ENCODE measurements at regions not wholly inside any gene's neighbourhood (a gene's known extent, or its start where the extent isn't known, plus 50 kb on each side); places are given as distances from the start of the nearest gene placed in this dataset.

GRCh38 chr15:59746777-59747176, 57.7 kb upstream of the BNIP2 start:
- no peak for ATAC-seq (replicated peaks)

GRCh38 chr15:59741274-59741906, 52.3 kb upstream of the BNIP2 start:
- Mint-ChIP-seq H3K4me3 (no peak overlapping the region), H3K27me3 (peaks cover 15% of the 10 kb centered on the region), H3K4me1 (no peaks in the 10 kb centered on the region), H3K27ac (no peak overlapping the region), H3K9me3 (peaks cover 5% of the 10 kb centered on the region), H3K36me3 (ENCODE audit: low read depth) (no peaks in the 10 kb centered on the region)
- no peak for ATAC-seq (replicated peaks)

More at GRCh38 chr15:59746777-59747176, 57.7 kb upstream of the BNIP2 start:
- Mint-ChIP-seq H3K36me3 (ENCODE audit: low read depth) (no peaks in the 10 kb centered on the region), H3K4me3 (no peak overlapping the region), H3K4me1 (peaks cover 2% of the 10 kb centered on the region), H3K9me3 (peaks cover 5% of the 10 kb centered on the region), H3K27me3 (peaks cover 20% of the 10 kb centered on the region), H3K27ac (no peak overlapping the region)

- Mint-ChIP-seq H3K27ac (no peak overlapping the region), H3K4me1 (no peaks in the 10 kb centered on the region), H3K9me3 (peaks cover 5% of the 10 kb centered on the region), H3K36me3 (ENCODE audit: low read depth) (no peaks in the 10 kb centered on the region), H3K4me3 (no peak overlapping the region), H3K27me3 (peaks cover 11% of the 10 kb centered on the region)
- ATAC-seq (replicated peaks): no peak
Measured at GRCh38 chr15:59739557-59740186, 50.6 kb upstream of the BNIP2 start.
